Heart left ventricle (tissue), 13 donors: ENCODE measurements at regions not wholly inside any gene's neighbourhood (a gene's known extent, or its start where the extent isn't known, plus 50 kb on each side); places are given as distances from the start of the nearest gene placed in this dataset.

Experiments
- POLR2A ChIP-seq, 2 donors: fragments of 450-650 bp; IDR thresholded peaks; one replicate each; pipeline ENCODE4 v1.6.1; 2017; ENCODE audit warnings: antibody characterized with exemption in 2 of 2, mild to moderate bottlenecking in 2 of 2, moderate library complexity in 2 of 2
- TF ChIP-seq, protein P1 (sequence below), 12 donors: fragments of 200-600 bp; sonication (generic) in 4 of 12; IDR thresholded peaks; one replicate each; pipeline versions ENCODE4 v1.5.0 to v1.8.0; 2018 to 2022; ENCODE audit warnings: antibody characterized with exemption in 12 of 12, mild to moderate bottlenecking in 5 of 12
- donor health status: ischemic (EF 13 %, LVEDD 7.1; RV severe dilation, severe dysfunction).
- donor health status: DM: no; HTN: yes; CAD: no.
- donor health status: DM: no; HTN: no; CAD: no.
- donor health status: ischemic (EF 25% LVEDD 6.9; RV normal size, moderate dysfunction).
- donor health status: ischemic (EF 25% LVEDD 5.7; RV mildly dilated, moderate dysfunction).
- donor health status: ischemic (EF 35%, LVEDD 5.7; RV mildly dilated, moderate dysfunction).
- donor health status: nonischemic (EF 11% LVEDD 7.7; RV severe dilation, severe dysfunction).
- donor health status: DM: yes; HTN: yes; CAD: no.
- donor health status: PGD.
- donor health status: ischemic (EF 29% LVEDD 5.4; RV normal size, mild dysfunction).
- donor health status: nonischemic (EF 23%, LVEDD 6.1; RV moderate dilation, normal function).

DNA sequence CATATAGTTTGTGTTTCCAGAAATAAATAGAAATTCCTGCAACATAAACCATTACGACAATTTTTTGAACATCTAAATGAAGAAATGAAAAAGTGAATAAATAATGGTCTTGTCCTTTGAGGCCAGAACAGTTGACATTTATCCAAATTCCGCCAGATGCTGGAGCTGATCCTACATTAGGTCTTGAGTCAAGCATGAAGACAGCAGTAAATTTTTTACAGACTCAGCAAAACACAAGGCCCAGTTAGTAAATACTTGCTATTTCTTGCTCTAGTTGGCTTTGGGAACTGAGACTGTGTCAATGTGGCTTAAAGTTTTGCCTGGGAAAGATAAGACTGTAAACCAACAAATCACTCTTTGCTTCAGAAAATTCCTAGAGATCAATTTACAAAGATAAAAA, 540.1 kb upstream of the RGS18 start:
- TF ChIP-seq POLR2A (IDR thresholded peaks at IDR 0.05): no peak
- TF ChIP-seq, protein P1, sequence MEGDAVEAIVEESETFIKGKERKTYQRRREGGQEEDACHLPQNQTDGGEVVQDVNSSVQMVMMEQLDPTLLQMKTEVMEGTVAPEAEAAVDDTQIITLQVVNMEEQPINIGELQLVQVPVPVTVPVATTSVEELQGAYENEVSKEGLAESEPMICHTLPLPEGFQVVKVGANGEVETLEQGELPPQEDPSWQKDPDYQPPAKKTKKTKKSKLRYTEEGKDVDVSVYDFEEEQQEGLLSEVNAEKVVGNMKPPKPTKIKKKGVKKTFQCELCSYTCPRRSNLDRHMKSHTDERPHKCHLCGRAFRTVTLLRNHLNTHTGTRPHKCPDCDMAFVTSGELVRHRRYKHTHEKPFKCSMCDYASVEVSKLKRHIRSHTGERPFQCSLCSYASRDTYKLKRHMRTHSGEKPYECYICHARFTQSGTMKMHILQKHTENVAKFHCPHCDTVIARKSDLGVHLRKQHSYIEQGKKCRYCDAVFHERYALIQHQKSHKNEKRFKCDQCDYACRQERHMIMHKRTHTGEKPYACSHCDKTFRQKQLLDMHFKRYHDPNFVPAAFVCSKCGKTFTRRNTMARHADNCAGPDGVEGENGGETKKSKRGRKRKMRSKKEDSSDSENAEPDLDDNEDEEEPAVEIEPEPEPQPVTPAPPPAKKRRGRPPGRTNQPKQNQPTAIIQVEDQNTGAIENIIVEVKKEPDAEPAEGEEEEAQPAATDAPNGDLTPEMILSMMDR (IDR thresholded peaks at IDR 0.05): no peak
